OCI-LY7 (cell line): ENCODE measurements at regions not wholly inside any gene's neighbourhood (a gene's known extent, or its start where the extent isn't known, plus 50 kb on each side); places are given as distances from the start of the nearest gene placed in this dataset.

Experiments used
- BruUV-seq: library from RNA; stranded (reverse); fragments of 400-500 nt; replicated peaks from 2 replicates; lab custom pipeline; 2021; lab: Mats Ljungman, UMichigan
- CTCF ChIA-PET: fragments of 300-600 bp; sonication (Branson Sonifier 250); formaldehyde crosslinking; loops from one replicate; lab custom pipeline; 2022; ENCODE audit warnings: antibody characterized with exemption; ENCODE audit not compliant: unreplicated experiment; lab: Charles Lee
- POLR2A ChIA-PET: fragments of 300-600 bp; sonication (Branson Sonifier 250); formaldehyde crosslinking; loops from one replicate; lab custom pipeline; 2022; ENCODE audit warnings: antibody characterized with exemption; lab: Charles Lee
- DNase-seq: peaks from one replicate; pipeline ENCODE4 v3.0.0-alpha.2; 2015; ENCODE audit warnings: low spot score
- H2AFZ ChIP-seq: fragments of 200-600 bp; sonication (generic), shearing (Covaris generic); 2 replicates; pipeline ENCODE4 v1.6.1; 2014; ENCODE audit warnings: mild to moderate bottlenecking, antibody characterized with exemption, low read length, moderate library complexity
- H3K27ac ChIP-seq: fragments of 200-600 bp; sonication (generic); 2 replicates; pipeline ENCODE4 v1.5.1; 2014; ENCODE audit warnings: mixed run types, low read depth, mild to moderate bottlenecking, moderate library complexity, low read length, inconsistent platforms; ENCODE audit not compliant: poor library complexity, severe bottlenecking
- H3K36me3 ChIP-seq: fragments of 200-600 bp; sonication (generic); 2 replicates; pipeline ENCODE4 v1.6.1; 2014; ENCODE audit warnings: mild to moderate bottlenecking, antibody characterized with exemption, low read length, moderate library complexity, mixed read lengths; ENCODE audit not compliant: insufficient read depth
- H3K4me1 ChIP-seq: fragments of 200-600 bp; sonication (generic); 2 replicates; pipeline ENCODE4 v1.5.1; 2014; ENCODE audit warnings: mild to moderate bottlenecking, low read length; ENCODE audit not compliant: insufficient read depth, poor library complexity, severe bottlenecking
- H3K4me2 ChIP-seq: fragments of 200-600 bp; sonication (generic); 2 replicates; pipeline ENCODE4 v1.6.1; 2014; ENCODE audit warnings: mild to moderate bottlenecking, low read length
- H3K4me3 ChIP-seq: fragments of 200-600 bp; sonication (generic); 2 replicates; pipeline ENCODE4 v1.5.1; 2014; ENCODE audit warnings: mild to moderate bottlenecking, low read depth, low read length; ENCODE audit not compliant: poor library complexity, severe bottlenecking
- H3K79me2 ChIP-seq: fragments of 200-600 bp; sonication (generic); 2 replicates; pipeline ENCODE4 v1.6.1; 2016; ENCODE audit warnings: low read depth, mild to moderate bottlenecking, low read length, moderate library complexity, mixed read lengths; ENCODE audit not compliant: insufficient read depth
- H3K9me2 ChIP-seq: fragments of 200-600 bp; sonication (generic); 2 replicates; pipeline ENCODE4 v1.6.1; 2016; ENCODE audit warnings: mild to moderate bottlenecking, low read length, mixed read lengths; ENCODE audit not compliant: insufficient read depth
- H3K9me3 ChIP-seq: fragments of 200-600 bp; sonication (generic); 2 replicates; pipeline ENCODE4 v1.6.1; 2014; ENCODE audit warnings: mild to moderate bottlenecking, mixed run types, low read length, mixed read lengths
- H4K20me1 ChIP-seq: fragments of 200-600 bp; sonication (generic); 2 replicates; pipeline ENCODE4 v1.6.1; 2014; ENCODE audit warnings: mild to moderate bottlenecking, antibody characterized with exemption, low read length, moderate library complexity, mixed read lengths; ENCODE audit not compliant: insufficient read depth
- EZH2phosphoT487 ChIP-seq: fragments of 200-600 bp; sonication (generic); IDR thresholded peaks from 2 replicates; pipeline ENCODE4 v1.6.1; 2018; ENCODE audit warnings: low read depth, borderline replicate concordance, mild to moderate bottlenecking, mixed run types, antibody characterized with exemption, low read length, moderate library complexity, mixed read lengths
- intact Hi-C: fragments of 100-400 bp; cut with micrococcal nuclease; formaldehyde crosslinking; loops from one replicate; pipeline ENCODE4 v1.10.0; 2022; ENCODE audit not compliant: unreplicated experiment
- TF ChIP-seq, protein P1 (sequence below): fragments of 200-600 bp; sonication (generic); conservative IDR thresholded peaks from 2 replicates; pipeline ENCODE4 v1.5.1; 2014; ENCODE audit warnings: mild to moderate bottlenecking, antibody characterized with exemption, low read length, moderate library complexity, mixed read lengths

DNA sequence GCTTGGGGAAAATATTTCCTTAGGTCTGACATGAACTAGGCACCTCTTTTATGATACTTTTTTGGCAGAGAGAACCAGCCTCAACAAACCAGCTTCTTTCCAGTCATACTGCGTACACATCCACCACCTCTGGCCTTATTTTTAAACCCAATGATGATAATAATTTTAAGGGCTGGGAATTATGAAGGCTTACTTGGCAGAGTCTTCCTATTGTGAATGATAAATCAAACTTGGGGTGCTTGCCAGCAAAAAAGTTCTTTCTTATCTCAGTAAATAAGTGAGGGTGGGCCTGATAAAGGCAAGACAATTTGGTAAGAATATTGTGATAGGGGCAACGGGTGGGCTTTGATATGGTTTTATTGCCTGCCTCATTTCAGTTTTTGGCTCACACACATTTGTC is 1230.2 kb upstream of the ZEB2 start:
- Histone ChIP-seq H3K9me2 (no peaks in the 10 kb centered on the region), H2AFZ (peak overlapping the region; percentile 93; the same call in 1 of the 2 replicates), H3K4me1 (peaks cover 34% of the 10 kb centered on the region), H3K9me3 (no peaks in the 10 kb centered on the region), H3K27ac (no peak overlapping the region), H3K4me3 (no peak overlapping the region), H3K36me3 (no peaks in the 10 kb centered on the region), H4K20me1 (no peaks in the 10 kb centered on the region), H3K4me2 (peak overlapping the region; percentile 56; the same call in 1 of the 2 replicates), H3K79me2 (no peaks in the 10 kb centered on the region)
- CTCF ChIA-PET, result no interaction called here
- BruUV-seq, result no TSS peak
- POLR2A ChIA-PET, result interaction anchor here (1.1 kb wide), 1 partner anchor 1235 kb away, joined by 3 read pairs; no protein-coding TSS in a partner anchor
- DNase-seq, result no peak
- TF ChIP-seq, protein P1, sequence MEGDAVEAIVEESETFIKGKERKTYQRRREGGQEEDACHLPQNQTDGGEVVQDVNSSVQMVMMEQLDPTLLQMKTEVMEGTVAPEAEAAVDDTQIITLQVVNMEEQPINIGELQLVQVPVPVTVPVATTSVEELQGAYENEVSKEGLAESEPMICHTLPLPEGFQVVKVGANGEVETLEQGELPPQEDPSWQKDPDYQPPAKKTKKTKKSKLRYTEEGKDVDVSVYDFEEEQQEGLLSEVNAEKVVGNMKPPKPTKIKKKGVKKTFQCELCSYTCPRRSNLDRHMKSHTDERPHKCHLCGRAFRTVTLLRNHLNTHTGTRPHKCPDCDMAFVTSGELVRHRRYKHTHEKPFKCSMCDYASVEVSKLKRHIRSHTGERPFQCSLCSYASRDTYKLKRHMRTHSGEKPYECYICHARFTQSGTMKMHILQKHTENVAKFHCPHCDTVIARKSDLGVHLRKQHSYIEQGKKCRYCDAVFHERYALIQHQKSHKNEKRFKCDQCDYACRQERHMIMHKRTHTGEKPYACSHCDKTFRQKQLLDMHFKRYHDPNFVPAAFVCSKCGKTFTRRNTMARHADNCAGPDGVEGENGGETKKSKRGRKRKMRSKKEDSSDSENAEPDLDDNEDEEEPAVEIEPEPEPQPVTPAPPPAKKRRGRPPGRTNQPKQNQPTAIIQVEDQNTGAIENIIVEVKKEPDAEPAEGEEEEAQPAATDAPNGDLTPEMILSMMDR, result no peak
- TF ChIP-seq EZH2phosphoT487, result no peak
- intact Hi-C loops, result loop anchor here (5.0 to 10.0 kb wide), 4 partner anchors 528 to 1605 kb away; partner anchors contain the start of gene ZEB2

DNA sequence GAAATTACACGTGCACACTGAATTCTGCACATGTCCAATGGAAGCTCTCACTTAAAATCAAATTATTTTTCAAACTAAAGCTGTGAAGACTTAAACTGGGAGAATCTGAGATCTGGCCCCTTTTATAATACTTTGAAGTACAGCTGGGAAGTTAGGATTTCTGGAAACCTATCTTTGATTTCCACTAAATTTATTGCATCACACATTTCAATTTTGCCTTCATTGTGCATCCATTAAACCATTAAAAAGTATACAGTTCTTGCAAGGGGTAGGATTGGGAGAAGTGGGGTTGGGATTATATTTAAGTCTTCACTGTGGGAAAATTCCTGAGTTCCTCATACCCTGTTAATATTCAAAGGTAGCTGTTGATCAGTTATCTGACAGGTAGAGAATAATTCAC is 1229.6 kb upstream of the ZEB2 start:
- peak overlapping the region; percentile 56; the same call in 1 of the 2 replicates for H3K4me2 ChIP-seq
- ChIA-PET CTCF (no interaction called here), POLR2A (interaction anchor here (0.6 to 1.1 kb wide), 4 partner anchors 339 to 1998 kb away, joined by 3 to 5 read pairs (median 3); no protein-coding TSS in a partner anchor)
- H3K27ac ChIP-seq, result no peak overlapping the region
- peak overlapping the region; percentile 20; the same call in 1 of the 2 replicates for H2AFZ ChIP-seq
- H3K36me3 ChIP-seq, result no peaks in the 10 kb centered on the region
- intact Hi-C loops, result no loop called here
- H3K4me1 ChIP-seq, result peaks cover 34% of the 10 kb centered on the region
- no TSS peak for BruUV-seq
- no peaks in the 10 kb centered on the region for H3K9me3 ChIP-seq
- TF ChIP-seq, protein P1, result no peak
- no peak for TF ChIP-seq EZH2phosphoT487
- no peaks in the 10 kb centered on the region for H4K20me1 ChIP-seq
- H3K4me3 ChIP-seq, result no peak overlapping the region
- H3K79me2 ChIP-seq, result no peaks in the 10 kb centered on the region
- no peaks in the 10 kb centered on the region for H3K9me2 ChIP-seq
- no peak for DNase-seq

DNA sequence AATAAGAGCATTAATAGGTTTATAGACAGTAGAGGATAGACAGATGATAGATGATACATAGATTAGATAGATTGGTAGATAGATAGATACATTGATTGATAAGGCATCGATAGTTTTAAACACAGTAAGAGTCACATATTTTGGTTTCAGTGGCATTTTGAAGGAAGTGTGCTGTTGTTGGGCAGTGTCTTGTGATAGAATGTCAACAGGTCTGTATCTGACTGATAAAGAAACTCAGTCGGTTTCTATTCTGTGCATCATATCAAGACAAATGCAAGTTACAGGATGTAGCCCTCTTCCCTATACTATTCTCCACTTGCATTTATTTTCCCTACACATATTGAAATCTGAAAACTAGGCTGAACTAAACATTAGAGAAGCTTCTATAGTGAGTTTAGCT is 1229.0 kb upstream of the ZEB2 start:
- Histone ChIP-seq H3K9me3 (no peaks in the 10 kb centered on the region), H3K4me3 (no peak overlapping the region), H3K79me2 (no peaks in the 10 kb centered on the region), H3K4me1 (peaks cover 34% of the 10 kb centered on the region), H3K9me2 (no peaks in the 10 kb centered on the region), H3K27ac (no peak overlapping the region), H3K36me3 (no peaks in the 10 kb centered on the region), H2AFZ (0 out of 2 replicates have a peak overlapping the region, but pooled peaks have one; percentile 20), H3K4me2 (no peak overlapping the region), H4K20me1 (no peaks in the 10 kb centered on the region)
- ChIA-PET CTCF (no interaction called here), POLR2A (interaction anchor here (0.7 to 1.1 kb wide), 3 partner anchors 592 to 1998 kb away, joined by 3 to 5 read pairs (median 3); no protein-coding TSS in a partner anchor)
- intact Hi-C loops, result no loop called here
- no peak for DNase-seq
- TF ChIP-seq, protein P1, result no peak
- no peak for TF ChIP-seq EZH2phosphoT487
- BruUV-seq, result no TSS peak
